Endothelial cell of umbilical vein (primary cell): ENCODE measurements at regions not wholly inside any gene's neighbourhood (a gene's known extent, or its start where the extent isn't known, plus 50 kb on each side); places are given as distances from the start of the nearest gene placed in this dataset.

Source experiments
- BruUV-seq: library from RNA; stranded (reverse); fragments of 400-500 nt; replicated peaks from 2 replicates; lab custom pipeline; 2021; lab: Mats Ljungman, UMichigan
- CTCF ChIA-PET: fragments of 300-600, 350-600 bp; sonication (Branson Sonifier 250); formaldehyde crosslinking; loops from one replicate; lab custom pipeline; 2021; ENCODE audit warnings: antibody characterized with exemption, inconsistent platforms; lab: Charles Lee
- POLR2A ChIA-PET: fragments of 300-600, 350-600 bp; sonication (Branson Sonifier 250); formaldehyde crosslinking; loops from one replicate; lab custom pipeline; 2021; ENCODE audit warnings: antibody characterized with exemption, inconsistent platforms; lab: Charles Lee
- DNase-seq: peaks from one replicate; pipeline ENCODE4 v3.0.0-alpha.2; 2011; ENCODE audit warnings: low read depth, low spot score
- FAIRE-seq: peaks from 2 replicates; lab custom pipeline; 2011; peaks lifted over from hg19 to GRCh38; lab: Jason Lieb, UNC
- H2AFZ ChIP-seq: 2 replicates; pipeline ENCODE4 v1.6.0; 2012; ENCODE audit warnings: low read depth, low read length, control low read depth, inconsistent platforms
- H3K27ac ChIP-seq: 2 replicates; pipeline ENCODE4 v1.5.1; 2011; ENCODE audit warnings: low read depth, mild to moderate bottlenecking, control low read depth, low read length, moderate library complexity; ENCODE audit not compliant: insufficient read depth
- H3K27me3 ChIP-seq, 2 experiments: 2 replicates each; pipeline versions ENCODE4 v1.6.0 to v1.6.1; 2011; ENCODE audit warnings: low read length in 2 of 2, mixed read lengths in 1 of 2; ENCODE audit not compliant: control insufficient read depth in 2 of 2, insufficient read depth in 2 of 2
- H3K36me3 ChIP-seq, 2 experiments: 2 replicates in 1 of 2; 3 replicates in 1 of 2; pipeline ENCODE4 v1.5.1; 2011; ENCODE audit warnings: low read length in 2 of 2, mild to moderate bottlenecking in 1 of 2, moderate library complexity in 1 of 2; ENCODE audit not compliant: control insufficient read depth in 2 of 2, insufficient read depth in 2 of 2; ENCODE audit errors: extremely low read depth in 1 of 2
- H3K4me1 ChIP-seq: 3 replicates; pipeline ENCODE4 v1.5.1; 2011; ENCODE audit warnings: mild to moderate bottlenecking, low read length; ENCODE audit not compliant: control insufficient read depth, insufficient read depth; ENCODE audit errors: extremely low read depth
- H3K4me2 ChIP-seq: 2 replicates; pipeline ENCODE4 v1.6.1; 2011; ENCODE audit warnings: low read length, control low read depth, mixed read lengths; ENCODE audit not compliant: insufficient read depth
- H3K4me3 ChIP-seq, 3 experiments: fragments of 200-600 bp in 1 of 3; sonication (generic), shearing (Covaris generic) in 1 of 3; replicated peaks in 1 of 3; 2 replicates each; pipeline ENCODE4 v1.5.1; 2011 to 2016; ENCODE audit warnings: control low read depth in 3 of 3, low read length in 3 of 3, mild to moderate bottlenecking in 2 of 3, inconsistent platforms in 1 of 3, low read depth in 1 of 3, moderate library complexity in 1 of 3; ENCODE audit not compliant: insufficient read depth in 1 of 3
- H3K79me2 ChIP-seq: 2 replicates; pipeline ENCODE4 v1.6.0; 2012; ENCODE audit warnings: low read length, inconsistent platforms; ENCODE audit not compliant: control insufficient read depth, insufficient read depth
- H3K9ac ChIP-seq: replicated peaks from 2 replicates; pipeline ENCODE3; 2011; ENCODE audit warnings: low read length, control low read depth; ENCODE audit not compliant: insufficient read depth; ENCODE audit errors: extremely low read depth
- H3K9me1 ChIP-seq: replicated peaks from 3 replicates; pipeline ENCODE4 v1.6.0; 2011; ENCODE audit warnings: mild to moderate bottlenecking, low read length; ENCODE audit not compliant: control insufficient read depth, insufficient read depth; ENCODE audit errors: extremely low read depth
- H3K9me3 ChIP-seq: replicated peaks from 2 replicates; pipeline ENCODE4 v1.5.1; 2012; ENCODE audit warnings: low read length, inconsistent platforms; ENCODE audit not compliant: control insufficient read depth, insufficient read depth
- H4K20me1 ChIP-seq: replicated peaks from 2 replicates; pipeline ENCODE3; 2011; ENCODE audit warnings: mild to moderate bottlenecking, low read length; ENCODE audit not compliant: control insufficient read depth, insufficient read depth; ENCODE audit errors: extremely low read depth
- CTCF ChIP-seq, 2 donors: IDR thresholded peaks; 1 replicate in 1 of 2; 2 replicates in 1 of 2; pipeline ENCODE4 v1.5.1; 2011; ENCODE audit warnings: low read length in 2 of 2, mild to moderate bottlenecking in 2 of 2, moderate library complexity in 2 of 2, control low read depth in 1 of 2, inconsistent platforms in 1 of 2, low read depth in 1 of 2; ENCODE audit not compliant: insufficient read depth in 1 of 2; ENCODE audit errors: extremely low read depth in 1 of 2
- EZH2 ChIP-seq: IDR thresholded peaks from 2 replicates; pipeline ENCODE4 v1.6.1; 2012; ENCODE audit warnings: borderline replicate concordance, low read depth, mild to moderate bottlenecking, moderate library complexity, low read length, inconsistent platforms; ENCODE audit not compliant: severe bottlenecking
- FOS ChIP-seq: IDR thresholded peaks from 2 replicates; pipeline ENCODE4 v1.6.1; 2011; ENCODE audit warnings: mild to moderate bottlenecking, low read length, moderate library complexity, borderline replicate concordance; ENCODE audit not compliant: insufficient read depth
- GATA2 ChIP-seq: IDR thresholded peaks from 2 replicates; pipeline ENCODE4 v1.7.0; 2011; ENCODE audit warnings: low read depth, mild to moderate bottlenecking, moderate library complexity, mixed read lengths, low read length; ENCODE audit not compliant: insufficient read length, insufficient read depth
- JUN ChIP-seq: IDR thresholded peaks from 2 replicates; pipeline ENCODE4 v1.6.1; 2011; ENCODE audit warnings: borderline replicate concordance, low read depth; ENCODE audit not compliant: insufficient read length, insufficient read depth
- MYC ChIP-seq: IDR thresholded peaks from one replicate; pipeline ENCODE4 v1.6.1; 2011; ENCODE audit warnings: mild to moderate bottlenecking, low read depth, low read length
- POLR2A ChIP-seq: IDR thresholded peaks from 2 replicates; pipeline ENCODE4 v1.6.1; 2012; ENCODE audit warnings: low read depth, mild to moderate bottlenecking, control low read depth, low read length
- POLR2AphosphoS5 ChIP-seq: IDR thresholded peaks from 2 replicates; pipeline ENCODE4 v1.6.1; 2012; ENCODE audit warnings: low read depth, mild to moderate bottlenecking, control low read depth, low read length, moderate library complexity; ENCODE audit not compliant: insufficient read depth
- dilution Hi-C: fragments of 300-500 bp; cut with MboI; formaldehyde crosslinking; loops from one replicate; pipeline ENCODE4 v1.15.0; 2019; ENCODE audit warnings: low sequenced_read_pairs; ENCODE audit not compliant: extremely low pct_ligation_motif_present
- intact Hi-C: fragments of 100-400 bp; cut with micrococcal nuclease; formaldehyde crosslinking; loops from one replicate; pipeline ENCODE4 v1.10.0; 2022
- TF ChIP-seq, protein P1 (sequence below): IDR thresholded peaks from 2 replicates; pipeline ENCODE4 v1.6.1; 2011; ENCODE audit not compliant: insufficient read depth, insufficient read length

DNA sequence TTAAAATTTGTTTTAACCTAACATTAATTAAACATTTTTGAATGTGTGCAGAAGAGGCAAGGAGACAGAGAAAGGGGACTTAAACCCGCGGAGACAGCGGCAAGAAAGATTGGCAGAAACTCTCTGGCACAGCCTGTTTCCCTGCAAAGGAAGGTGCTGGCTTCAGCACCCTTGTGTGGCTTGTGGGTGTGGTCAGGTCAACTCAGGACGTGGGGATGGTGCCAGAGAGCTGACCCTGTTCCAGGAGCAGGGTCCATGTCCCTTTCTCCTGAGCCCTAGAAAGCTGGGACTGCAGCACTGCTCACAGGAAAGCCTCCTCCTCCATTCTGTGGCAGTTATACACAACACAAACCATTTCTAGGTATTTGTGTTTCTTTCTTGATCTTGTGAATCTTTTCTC lies 176.2 kb upstream of the ST6GAL2 start:
- H3K36me3 ChIP-seq: no peaks in the 10 kb centered on the region
- no peak overlapping the region for H2AFZ ChIP-seq
- BruUV-seq: no TSS peak
- DNase-seq: no peak
- CTCF ChIA-PET: no interaction called here
- H3K4me3 ChIP-seq: no peak overlapping the region
- no peak for TF ChIP-seq POLR2A
- no peak for TF ChIP-seq FOS
- TF ChIP-seq JUN: no peak
- H3K9me3 ChIP-seq: peaks cover 6% of the 10 kb centered on the region
- POLR2A ChIA-PET: no interaction called here
- H3K27me3 ChIP-seq: no peaks in the 10 kb centered on the region
- no peak for FAIRE-seq
- no peak overlapping the region for H3K9ac ChIP-seq
- no peaks in the 10 kb centered on the region for H3K4me1 ChIP-seq
- H3K79me2 ChIP-seq: no peaks in the 10 kb centered on the region
- H3K9me1 ChIP-seq: no peaks in the 10 kb centered on the region
- H4K20me1 ChIP-seq: no peaks in the 10 kb centered on the region
- no peak overlapping the region for H3K27ac ChIP-seq
- no peak overlapping the region for H3K4me2 ChIP-seq
- dilution Hi-C loops: no loop called here
- intact Hi-C loops: no loop called here

DNA sequence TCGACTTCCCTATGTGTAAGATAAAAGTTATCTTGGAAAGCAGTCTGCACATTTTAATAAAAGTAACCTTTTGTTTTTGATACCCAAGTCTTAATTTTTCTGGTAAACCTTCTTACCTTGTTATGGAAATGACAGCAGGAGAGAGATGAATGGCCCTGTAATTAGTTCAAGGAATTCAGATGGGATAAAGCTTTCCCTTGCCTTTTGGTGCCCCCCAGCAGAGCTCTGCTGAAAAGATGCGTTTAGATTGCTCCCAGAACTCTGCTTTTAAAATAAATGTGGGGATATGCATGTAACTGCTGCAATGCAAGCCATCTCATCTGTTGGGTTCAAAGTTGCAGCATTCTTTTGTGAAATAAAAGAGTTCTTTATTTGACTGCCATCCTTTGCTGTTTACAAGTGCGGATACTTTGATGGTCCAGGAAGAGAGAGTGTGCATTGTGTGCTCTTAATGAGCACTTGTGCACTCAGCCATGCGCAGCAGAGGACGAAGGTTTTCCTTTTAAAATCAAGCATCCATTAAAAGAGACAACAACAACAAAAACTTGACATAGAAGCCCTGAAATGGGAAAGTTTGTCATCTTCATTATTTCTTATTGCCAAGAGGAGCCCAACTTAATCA lies 176.7 kb upstream of the ST6GAL2 start:
- ChIA-PET CTCF (no interaction called here), POLR2A (no interaction called here)
- Histone ChIP-seq H3K9me3 (peaks cover 6% of the 10 kb centered on the region), H3K9me1 (no peaks in the 10 kb centered on the region), H3K4me1 (no peaks in the 10 kb centered on the region), H3K79me2 (no peaks in the 10 kb centered on the region), H3K36me3 (no peaks in the 10 kb centered on the region), H3K9ac (no peak overlapping the region), H3K27ac (no peak overlapping the region), H2AFZ (no peak overlapping the region), H3K4me3 (no peak overlapping the region), H3K4me2 (no peak overlapping the region), H4K20me1 (no peaks in the 10 kb centered on the region), H3K27me3 (no peaks in the 10 kb centered on the region)
- TF ChIP-seq JUN (no peak), POLR2A (no peak), CTCF (IDR thresholded peaks at IDR 0.05; ENCODE audit: extremely low read depth in 1 of 2, insufficient read depth in 1 of 2, low read depth in 1 of 2, low read length in 2 of 2) (no peak), FOS (no peak), EZH2 (no peak), MYC (no peak), GATA2 (no peak), POLR2AphosphoS5 (no peak)
- TF ChIP-seq, protein P1, sequence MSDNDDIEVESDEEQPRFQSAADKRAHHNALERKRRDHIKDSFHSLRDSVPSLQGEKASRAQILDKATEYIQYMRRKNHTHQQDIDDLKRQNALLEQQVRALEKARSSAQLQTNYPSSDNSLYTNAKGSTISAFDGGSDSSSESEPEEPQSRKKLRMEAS: no peak
- FAIRE-seq (no peak), DNase-seq (no peak)
- intact Hi-C loops (no loop called here), dilution Hi-C loops (no loop called here)
- no TSS peak for BruUV-seq
